Eye (tissue), 1 donor: ENCODE measurements at regions not wholly inside any gene's neighbourhood (a gene's known extent, or its start where the extent isn't known, plus 50 kb on each side); places are given as distances from the start of the nearest gene placed in this dataset.
"Not testable (repeated sequence)": the region's sequence is repeated elsewhere in the genome, so short reads cannot be mapped to it uniquely, and the experiment has no call there.

Source experiments
- DNase-seq: peaks from one replicate; pipeline ENCODE4 v3.0.0-alpha.2; 2015

- DNase-seq: no peak
These were observed 427.9 kb upstream of the RASGRP1 start for GRCh38 chr15:38992506-38992905.

GRCh38 chr15:38992930-38993329 is 428.3 kb upstream of the RASGRP1 start:
- DNase-seq: no peak

DNA sequence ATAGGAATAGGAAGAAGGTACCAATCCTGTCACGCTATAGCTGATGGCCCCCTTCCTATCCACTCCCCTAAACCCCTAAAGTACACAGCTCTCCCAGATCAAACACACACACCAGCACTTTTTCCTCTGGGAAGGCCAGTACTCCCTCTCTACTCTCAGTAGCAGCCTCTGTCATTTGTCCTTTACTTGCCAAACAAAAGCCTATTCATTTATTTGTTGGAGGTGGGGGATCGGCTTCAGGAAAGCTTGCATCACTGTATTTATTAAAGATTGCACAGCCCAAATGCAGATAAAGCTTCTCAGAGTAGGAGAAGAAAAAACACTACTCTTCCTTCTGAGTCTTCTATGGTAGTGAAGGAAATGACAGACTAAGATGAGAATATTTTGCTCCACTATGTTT is 429.7 kb upstream of the RASGRP1 start:
- DNase-seq: no peak

GRCh38 chr15:38996111-38996631 is 431.6 kb upstream of the RASGRP1 start:
- no peak for DNase-seq

- no peak for DNase-seq
These were observed 433.2 kb upstream of the RASGRP1 start for GRCh38 chr15:38997841-38998240.

- no peak for DNase-seq
These were observed 435.6 kb upstream of the RASGRP1 start for GRCh38 chr15:39000008-39000734.

GRCh38 chr15:39009740-39010139 is 445.1 kb upstream of the RASGRP1 start:
- DNase-seq: no peak

DNA sequence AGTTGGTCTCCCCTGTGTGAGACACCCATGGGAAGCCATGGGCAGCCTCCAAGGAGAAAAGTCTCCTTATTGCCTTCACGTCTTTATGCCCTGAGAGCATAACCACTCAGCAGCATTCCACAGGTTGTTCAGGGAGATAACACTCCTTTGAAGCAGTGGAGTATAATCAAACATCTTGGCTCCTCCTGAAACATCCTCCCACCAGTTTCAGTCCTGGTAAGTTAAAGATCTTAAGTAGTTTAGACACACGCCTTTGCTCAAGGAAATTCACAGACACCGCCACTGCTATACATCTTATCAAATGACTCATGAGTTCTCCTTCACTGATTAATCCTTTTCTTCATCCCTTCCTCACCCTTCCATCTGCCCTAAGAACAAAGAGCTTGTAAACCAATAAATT is 446.5 kb upstream of the RASGRP1 start:
- DNase-seq: not testable (repeated sequence)

GRCh38 chr15:39013262-39013661 is 448.6 kb upstream of the RASGRP1 start:
- no peak for DNase-seq

DNA sequence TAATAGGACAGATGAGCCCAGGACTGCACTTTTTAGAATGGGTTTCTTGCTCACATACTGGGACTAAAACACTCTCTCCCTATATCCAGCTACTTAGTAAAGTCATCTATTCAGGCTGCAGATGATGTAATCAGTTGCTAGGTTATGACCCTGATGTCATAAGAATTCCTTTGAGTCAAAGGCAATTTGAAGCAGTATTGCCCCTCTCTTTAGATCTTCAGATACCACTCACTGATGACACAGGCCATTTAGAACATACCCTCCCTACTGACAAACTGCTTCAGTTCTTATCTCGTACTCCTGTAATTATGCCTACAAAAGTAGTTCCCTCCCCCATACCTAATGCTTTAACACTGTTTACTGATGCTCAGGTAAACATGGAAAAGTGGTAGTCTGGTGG is 450.1 kb upstream of the RASGRP1 start:
- DNase-seq: no peak

- no peak for DNase-seq
These were observed 452.1 kb upstream of the RASGRP1 start for GRCh38 chr15:39016706-39017105.

DNA sequence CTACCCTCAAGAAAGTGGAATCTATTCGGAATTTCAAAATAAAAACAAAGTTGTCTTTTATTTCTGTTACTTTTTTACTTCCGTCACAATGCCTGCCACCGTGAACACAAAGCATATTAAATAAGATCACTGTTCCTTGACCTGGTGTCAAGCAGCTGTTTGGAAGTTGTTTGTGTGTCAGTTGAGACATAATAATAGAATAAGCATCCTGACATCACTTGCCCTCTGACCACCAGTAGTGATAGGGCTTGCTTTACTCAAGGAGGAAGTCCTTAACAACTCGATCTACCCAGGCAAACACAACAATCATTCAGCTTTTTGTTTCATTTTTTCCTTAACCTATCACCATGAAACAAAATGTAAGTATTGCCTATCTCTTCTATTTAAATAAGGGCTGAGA is 454.4 kb upstream of the RASGRP1 start:
- no peak for DNase-seq

DNA sequence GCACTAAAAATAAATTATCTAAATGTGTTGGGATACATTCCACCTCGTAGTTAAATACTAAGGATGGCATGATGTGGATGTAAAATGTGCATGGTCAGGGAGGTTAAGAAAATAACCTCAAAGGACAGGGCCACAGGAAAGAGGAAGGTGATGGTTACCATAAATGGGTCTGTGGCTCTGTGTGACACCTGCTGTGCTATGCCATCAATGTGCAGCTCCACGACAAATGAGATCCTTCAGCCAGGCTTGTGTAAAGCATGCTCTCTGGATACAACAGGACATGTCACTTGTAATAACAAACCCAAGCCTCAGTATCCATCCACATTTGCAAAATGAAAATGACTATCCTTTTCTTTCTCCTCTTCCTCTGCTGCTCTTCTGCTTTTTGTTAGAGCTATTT is 456.7 kb upstream of the RASGRP1 start:
- DNase-seq: peak; percentile 24

DNA sequence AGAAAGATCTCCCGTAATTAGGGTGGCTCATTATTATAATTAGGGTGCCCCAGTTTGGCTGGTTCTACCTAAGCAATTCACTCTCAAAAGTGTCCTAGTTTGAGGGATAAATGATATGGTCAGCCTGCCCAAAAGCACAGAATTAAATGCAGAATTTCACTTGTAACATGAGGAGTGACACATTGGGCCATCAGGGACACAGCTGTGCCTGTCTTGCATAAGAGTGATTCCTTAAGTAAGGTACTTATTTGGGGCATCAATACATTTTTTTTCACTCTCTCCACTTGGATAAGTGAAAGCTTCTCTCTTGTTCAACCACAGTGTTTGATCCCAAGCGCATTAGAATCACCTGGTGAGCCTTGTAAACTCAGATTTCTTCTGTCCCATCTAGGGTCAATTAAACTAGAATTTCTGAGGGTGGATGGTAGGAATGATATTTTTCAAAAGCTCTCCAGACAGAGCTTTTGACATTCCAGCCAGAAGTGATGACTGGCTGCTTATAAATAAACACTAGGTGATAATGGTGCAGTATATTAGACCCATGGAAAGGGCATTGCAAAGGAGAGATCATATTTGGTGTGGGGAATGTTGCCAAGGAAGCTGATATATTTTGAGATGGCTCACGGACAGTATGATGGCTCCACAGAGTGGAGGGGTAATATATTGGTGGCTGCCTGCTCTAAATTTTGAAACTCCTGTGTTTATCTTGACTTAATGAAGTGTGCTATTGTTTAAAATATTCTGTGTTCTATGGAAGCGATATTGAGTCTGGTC is 458.1 kb upstream of the RASGRP1 start:
- DNase-seq: no peak

DNA sequence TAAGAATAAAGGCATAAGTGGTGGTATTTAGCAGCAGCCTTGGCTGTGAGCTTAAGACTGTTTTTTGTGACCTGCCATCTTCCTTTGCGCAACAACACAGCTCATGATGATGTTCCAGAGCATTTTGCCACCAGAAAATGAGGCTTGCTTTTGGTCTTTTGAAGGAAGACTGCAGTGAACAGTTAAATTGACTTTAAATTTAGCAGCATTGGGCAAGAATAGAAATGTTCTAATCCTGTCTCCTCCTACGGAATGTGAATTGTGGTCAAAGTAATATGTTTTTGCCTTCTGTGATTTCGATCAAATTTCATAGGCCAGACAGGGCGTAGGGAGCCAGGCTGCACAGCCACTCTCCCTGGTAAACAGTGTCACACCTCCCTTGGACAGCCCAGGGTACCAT is 460.7 kb upstream of the RASGRP1 start:
- DNase-seq: no peak

DNA sequence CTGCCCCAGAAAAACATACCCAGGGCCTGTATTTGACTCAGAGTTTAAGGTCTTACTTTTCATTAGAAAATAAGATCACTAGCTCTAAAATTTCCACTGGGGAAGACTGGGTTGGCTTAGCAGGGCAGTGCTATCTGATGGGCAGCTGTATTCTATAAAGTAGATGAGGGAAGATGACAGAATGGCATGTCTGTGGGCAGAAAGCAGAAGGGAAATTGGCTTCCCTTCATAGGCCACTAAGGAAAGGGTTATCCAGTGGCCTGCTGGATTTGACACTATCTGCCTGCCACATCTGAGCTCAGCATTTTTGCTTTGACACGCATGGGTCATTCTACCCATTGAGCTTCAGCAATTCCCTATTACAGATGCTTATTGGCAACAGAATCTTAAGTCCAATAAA is 461.3 kb upstream of the RASGRP1 start:
- DNase-seq: no peak

DNA sequence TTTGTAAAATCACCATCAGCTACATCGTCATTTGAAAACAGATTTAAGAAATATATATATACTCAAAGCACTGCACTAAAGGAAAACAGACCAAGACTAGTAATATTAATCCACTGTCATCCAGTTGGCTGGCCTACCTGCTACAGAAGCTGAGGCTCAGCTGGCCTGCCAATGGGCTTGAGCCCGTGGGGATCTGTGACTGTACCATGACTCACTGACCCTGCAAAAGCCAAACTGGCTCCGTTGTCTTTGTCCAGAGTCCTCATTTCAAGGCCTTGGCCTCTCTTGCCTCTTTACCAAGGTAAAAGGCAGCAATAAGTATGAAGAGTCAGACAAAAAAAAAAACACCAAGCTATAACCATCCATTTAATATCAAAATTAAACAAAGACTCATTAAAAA is 463.5 kb upstream of the RASGRP1 start:
- no peak for DNase-seq

DNA sequence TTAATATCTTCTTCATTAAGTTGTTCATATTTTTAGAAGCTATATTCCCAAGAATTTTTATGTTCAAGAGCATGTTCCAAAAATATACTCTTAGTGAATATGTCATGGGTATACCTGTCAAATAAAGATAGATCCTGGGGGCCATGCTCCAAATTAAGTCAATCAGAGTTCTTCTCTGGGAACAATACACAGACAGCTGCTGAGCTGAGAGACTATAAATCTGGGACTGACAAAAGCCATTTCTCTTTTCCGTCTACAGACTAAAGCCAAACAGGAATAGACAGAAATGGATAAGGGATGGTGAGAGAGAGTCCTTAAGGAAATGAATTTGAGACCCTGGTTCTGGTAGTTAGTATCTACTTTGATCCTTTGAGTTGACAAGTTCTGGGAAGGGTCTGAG is 465.1 kb upstream of the RASGRP1 start:
- DNase-seq: no peak

GRCh38 chr15:39030291-39031070 is 465.9 kb upstream of the RASGRP1 start:
- no peak for DNase-seq

DNA sequence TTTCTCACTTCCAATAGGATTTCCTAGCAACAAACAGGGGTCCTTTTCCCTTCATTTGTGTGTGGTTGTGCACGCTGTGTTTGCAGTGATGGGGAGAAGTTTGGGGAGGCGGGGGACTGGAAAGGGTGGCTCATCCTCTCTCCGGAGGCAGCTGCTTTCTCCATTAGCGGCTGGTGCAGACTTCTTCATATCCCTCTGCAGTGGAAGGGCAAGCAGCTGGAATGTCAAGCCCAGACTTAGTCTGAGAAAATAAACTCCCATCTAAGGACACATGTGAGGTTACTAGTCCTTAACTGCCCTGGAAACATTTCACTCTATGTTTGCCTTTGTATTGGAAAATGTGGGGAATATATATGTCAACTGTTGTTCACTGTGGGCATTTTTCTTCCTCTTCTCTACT is 467.0 kb upstream of the RASGRP1 start:
- DNase-seq: no peak

- DNase-seq: no peak
These were observed 470.2 kb upstream of the RASGRP1 start for GRCh38 chr15:39034816-39035215.

DNA sequence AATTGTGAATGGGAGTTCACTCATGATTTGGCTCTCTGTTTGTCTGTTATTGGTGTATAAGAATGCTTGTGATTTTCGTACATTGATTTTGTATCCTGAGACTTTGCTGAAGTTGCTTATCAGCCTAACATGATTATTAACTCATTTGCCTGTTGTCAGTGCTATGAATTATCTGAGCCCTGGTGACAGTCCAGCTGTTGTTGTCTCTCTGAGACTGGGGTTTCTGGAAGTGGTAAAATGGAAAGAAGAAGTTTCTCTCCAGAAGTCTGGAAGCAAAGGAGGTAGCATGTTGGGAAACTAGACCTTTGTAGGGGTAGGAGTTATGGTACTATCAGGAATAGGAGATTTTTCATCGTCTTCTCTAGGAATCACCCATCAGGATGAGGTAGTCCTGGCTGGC is 473.0 kb upstream of the RASGRP1 start:
- not testable (repeated sequence) for DNase-seq

- DNase-seq: no peak
These were observed 476.2 kb upstream of the RASGRP1 start for GRCh38 chr15:39040861-39041260.
